GM18498 (cell line): ENCODE measurements at regions not wholly inside any gene's neighbourhood (a gene's known extent, or its start where the extent isn't known, plus 50 kb on each side); places are given as distances from the start of the nearest gene placed in this dataset.

Experiments
- ATAC-seq: cut with Tn5 transposase; IDR thresholded peaks from one replicate; pipeline ENCODE4 v1.9.1; 2021; ENCODE audit warnings: mild to moderate bottlenecking, moderate library complexity; ENCODE audit not compliant: unreplicated experiment

- ATAC-seq: no peak
These were observed 226.0 kb upstream of the C1orf87 start for GRCh38 chr1:60299581-60299980.

DNA sequence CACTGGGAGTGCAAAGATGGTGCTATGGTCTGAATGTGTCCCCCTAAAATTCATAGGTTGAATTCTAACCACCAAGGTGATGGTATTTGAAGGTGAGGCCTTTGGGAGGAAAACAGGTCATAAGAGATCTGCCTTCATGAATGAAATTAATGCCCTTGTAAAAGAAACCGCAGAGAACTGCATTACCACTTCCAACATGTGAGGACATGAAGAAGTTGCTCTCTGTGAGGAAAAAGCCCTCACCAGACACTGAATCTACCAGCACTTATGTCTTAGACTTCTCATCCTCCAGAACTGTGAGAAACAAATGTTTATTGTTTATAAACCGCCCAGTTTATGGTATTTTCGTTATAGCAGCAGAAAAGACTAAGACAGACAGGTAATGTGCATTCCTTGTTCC is 224.7 kb upstream of the C1orf87 start:
- ATAC-seq: no peak

GRCh38 chr1:60296794-60297193 is 223.2 kb upstream of the C1orf87 start:
- no peak for ATAC-seq

DNA sequence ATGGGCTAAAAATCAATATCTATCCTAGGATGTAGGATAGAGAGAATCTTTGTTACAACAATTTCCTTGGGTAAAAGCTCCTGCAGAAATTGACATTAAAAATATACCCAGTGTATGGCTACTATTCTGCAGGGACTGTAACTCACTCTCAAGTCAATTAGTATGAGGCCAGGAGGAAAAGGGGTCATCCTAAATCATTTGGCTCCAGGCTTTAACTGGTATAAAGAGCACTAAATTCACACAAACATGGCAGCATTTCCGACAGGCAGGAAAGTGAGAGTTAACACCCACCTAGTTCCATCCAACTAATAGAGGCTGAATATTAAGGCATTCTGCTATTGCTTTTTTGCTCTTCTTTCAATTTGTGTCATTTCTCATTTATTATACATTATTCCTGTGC is 218.6 kb upstream of the C1orf87 start:
- no peak for ATAC-seq

- no peak for ATAC-seq
These were observed 216.8 kb upstream of the C1orf87 start for GRCh38 chr1:60290393-60290792.

DNA sequence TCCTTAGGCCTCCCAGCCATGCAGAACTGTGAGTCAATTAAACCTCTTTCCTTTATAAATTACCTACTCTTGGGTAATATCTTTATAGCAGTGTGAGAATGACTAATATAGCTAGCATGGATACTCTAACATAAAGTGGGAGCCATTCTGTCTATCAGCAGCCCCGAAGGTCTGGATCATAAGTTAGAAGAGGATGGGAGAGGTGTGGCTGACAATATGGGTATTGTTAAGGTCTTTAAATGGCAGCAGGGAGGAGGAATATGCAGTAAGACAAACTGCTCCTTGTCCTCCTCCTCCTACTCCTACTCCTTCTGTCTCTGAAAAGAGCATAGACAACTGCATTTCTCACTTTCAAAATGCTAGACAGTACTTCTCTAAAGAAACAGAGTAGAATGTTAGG is 214.0 kb upstream of the C1orf87 start:
- ATAC-seq: no peak

GRCh38 chr1:60283690-60284089 is 210.1 kb upstream of the C1orf87 start:
- no peak for ATAC-seq

GRCh38 chr1:60281360-60281932 is 207.9 kb upstream of the C1orf87 start:
- peak; percentile 96 for ATAC-seq

GRCh38 chr1:60280819-60281218 is 207.2 kb upstream of the C1orf87 start:
- peak; percentile 10 for ATAC-seq

- no peak for ATAC-seq
These were observed 206.7 kb upstream of the C1orf87 start for GRCh38 chr1:60280256-60280655.

DNA sequence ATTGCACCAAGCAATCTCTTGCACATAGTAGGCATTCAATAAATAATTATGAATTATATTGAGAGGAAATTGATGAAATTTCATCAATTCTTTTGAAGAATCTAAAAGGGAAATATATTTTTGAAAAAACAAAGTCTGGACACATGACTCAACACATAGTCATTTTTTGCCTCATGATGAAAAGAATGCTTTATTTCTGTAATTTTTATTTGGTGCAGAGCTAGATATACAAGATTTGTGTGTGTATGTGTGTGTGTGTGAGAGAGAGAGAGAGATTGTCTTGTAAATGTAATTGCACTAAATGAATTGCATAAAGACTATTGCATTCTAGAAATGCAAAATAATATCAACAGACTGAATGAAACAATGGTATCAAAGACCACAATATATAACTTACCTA is 206.2 kb upstream of the C1orf87 start:
- no peak for ATAC-seq

DNA sequence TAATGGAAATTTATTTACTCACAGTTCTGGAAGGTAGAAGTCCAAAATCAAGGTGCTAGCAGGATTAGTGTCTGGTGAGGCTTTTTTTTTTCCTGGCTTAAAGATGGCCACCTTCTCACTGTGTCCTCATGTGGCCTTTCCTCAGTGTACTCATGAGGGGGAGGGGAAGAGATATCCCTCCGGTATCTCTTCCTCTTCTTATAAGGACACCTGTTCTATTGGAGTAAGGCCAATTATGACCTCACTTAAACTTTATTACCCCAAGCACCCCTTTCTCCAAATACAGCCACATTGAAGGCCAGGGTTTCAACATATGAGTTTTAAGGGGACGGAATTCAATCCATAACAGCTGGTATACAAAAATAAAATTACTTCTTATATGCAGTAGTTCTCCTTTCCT is 203.7 kb upstream of the C1orf87 start:
- ATAC-seq: no peak

DNA sequence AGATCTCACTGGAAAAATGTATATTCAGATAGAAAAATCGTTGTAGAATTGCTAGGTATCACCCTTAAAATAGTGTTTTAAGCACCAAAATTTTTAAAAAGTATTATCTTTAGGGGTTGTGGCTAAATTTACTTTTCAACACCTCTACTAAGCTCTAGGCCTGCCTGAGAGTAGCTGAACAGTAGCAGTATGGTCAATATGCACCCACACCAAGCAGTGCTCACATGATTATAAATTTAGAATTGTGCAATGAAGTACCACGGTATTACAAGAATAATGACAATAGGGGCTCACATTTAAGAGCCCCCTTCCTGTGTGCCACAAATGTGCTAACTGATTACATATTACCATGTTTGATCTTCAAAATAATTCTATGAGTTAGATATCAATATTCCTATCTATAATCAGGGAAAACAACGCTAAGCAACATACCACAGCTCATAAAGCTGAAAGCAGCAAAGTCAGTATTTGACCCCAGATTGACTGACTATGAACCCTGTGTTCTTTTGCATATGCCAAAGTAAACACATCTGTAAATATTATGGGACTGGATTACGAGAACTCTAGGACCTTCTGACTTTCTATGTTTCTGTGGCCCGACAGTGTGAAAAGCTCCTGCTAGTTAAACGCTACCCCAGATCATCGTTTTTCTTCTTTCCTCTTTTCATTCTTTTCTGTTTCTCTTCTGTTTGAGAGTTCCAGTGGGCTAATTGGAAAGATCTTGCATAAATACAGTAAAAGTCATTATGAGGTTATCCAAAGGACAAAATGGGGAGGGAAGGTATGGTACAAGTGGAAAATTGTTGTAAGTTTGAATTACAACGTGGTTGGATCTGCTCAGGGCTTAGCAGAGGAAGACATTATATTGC is 201.1 kb upstream of the C1orf87 start:
- ATAC-seq: no peak

DNA sequence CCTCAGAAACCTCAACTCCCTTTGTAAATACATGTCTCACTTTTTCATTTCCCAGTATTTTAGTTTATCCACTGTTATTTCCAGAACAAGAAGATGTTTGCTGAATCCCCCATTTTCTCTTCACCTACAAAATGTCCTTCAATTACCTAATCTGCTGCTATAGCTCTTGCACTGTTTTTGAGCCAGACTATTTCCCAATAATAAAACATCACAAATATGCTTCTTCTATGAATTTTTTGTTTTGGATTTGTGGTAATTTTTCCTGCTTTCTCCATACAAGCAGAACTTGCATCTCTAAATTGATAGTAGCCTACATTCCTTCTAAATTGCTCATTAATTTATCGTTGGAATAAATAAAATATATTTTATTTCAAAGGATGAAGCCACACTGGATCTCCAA is 199.6 kb upstream of the C1orf87 start:
- ATAC-seq: no peak

DNA sequence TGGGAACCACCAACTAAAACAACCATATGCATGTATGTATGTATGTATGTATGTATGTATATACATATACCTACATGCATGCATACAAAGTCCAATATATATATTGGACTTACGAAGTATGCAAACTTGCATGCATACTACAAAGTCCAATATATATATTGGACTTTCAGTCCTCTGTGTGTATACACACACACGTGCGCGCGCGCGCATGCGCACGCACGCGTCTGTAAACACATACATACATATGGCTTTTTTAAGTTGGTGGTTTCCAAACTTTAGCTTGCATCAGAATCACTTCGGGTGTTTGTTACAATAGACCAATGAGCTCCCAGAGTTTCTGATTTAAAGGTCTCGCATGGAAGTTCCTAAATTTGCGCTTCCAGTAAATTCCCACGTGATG is 197.5 kb upstream of the C1orf87 start:
- no peak for ATAC-seq

DNA sequence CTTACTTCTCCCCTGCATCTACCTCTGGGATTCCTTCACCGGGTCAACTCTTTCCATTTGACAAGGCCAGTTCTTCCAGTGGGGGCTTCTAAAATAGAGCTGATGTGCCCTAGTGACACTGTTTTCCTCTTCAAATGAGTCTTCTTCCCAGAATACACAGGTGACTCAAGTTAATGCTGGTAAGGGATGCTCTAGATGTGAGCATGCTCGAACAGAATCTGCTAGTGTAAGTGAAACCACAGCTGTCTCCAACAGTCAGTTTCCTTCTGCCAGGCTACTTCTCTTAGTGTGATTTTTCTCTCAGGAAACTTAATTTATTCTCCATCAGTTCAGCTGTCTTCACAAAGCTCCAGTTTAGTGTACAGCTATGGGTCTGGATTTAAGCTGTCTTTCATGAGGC is 194.9 kb upstream of the C1orf87 start:
- ATAC-seq: no peak

- ATAC-seq: no peak
These were observed 192.3 kb upstream of the C1orf87 start for GRCh38 chr1:60265560-60266535.

DNA sequence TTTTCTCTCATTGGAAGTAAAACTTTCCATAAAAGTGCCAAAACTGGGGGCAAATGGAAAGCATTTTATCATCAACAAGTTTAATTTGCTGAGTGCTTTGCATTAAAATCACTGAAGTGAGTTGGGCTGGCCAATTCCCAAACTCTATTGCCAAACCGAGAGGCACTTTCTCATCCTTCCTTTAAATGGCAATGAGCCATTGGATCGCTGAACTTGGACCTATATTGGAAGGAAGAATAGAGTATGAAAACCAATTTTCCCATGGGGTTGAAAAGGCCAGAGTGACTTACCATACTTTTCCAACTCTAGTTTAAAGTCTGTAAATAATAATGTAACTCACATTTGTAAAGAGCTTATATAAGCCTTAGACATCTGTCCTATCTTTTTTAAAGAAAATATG is 189.1 kb upstream of the C1orf87 start:
- no peak for ATAC-seq

GRCh38 chr1:60257531-60257930 is 184.0 kb upstream of the C1orf87 start:
- ATAC-seq: no peak

GRCh38 chr1:60255565-60255964 is 182.0 kb upstream of the C1orf87 start:
- no peak for ATAC-seq

- no peak for ATAC-seq
These were observed 177.9 kb upstream of the C1orf87 start for GRCh38 chr1:60251426-60251825.
